Neural progenitor cell (in vitro differentiated cells): ENCODE measurements at regions not wholly inside any gene's neighbourhood (a gene's known extent, or its start where the extent isn't known, plus 50 kb on each side); places are given as distances from the start of the nearest gene placed in this dataset.

Experiments
- EZH2 ChIP-seq: fragments of 200-600 bp; sonication (generic); IDR thresholded peaks from 2 replicates; pipeline ENCODE4 v1.6.1; 2017; ENCODE audit warnings: antibody characterized with exemption, mild to moderate bottlenecking, moderate library complexity
- EZH2phosphoT487 ChIP-seq: fragments of 200-600 bp; sonication (generic); IDR thresholded peaks from 2 replicates; pipeline ENCODE4 v1.6.1; 2017; ENCODE audit warnings: antibody characterized with exemption
- TF ChIP-seq, protein P1 (sequence below): fragments of 200-600 bp; sonication (generic); IDR thresholded peaks from 2 replicates; pipeline ENCODE4 v1.5.1; 2017; ENCODE audit warnings: antibody characterized with exemption, mild to moderate bottlenecking

DNA sequence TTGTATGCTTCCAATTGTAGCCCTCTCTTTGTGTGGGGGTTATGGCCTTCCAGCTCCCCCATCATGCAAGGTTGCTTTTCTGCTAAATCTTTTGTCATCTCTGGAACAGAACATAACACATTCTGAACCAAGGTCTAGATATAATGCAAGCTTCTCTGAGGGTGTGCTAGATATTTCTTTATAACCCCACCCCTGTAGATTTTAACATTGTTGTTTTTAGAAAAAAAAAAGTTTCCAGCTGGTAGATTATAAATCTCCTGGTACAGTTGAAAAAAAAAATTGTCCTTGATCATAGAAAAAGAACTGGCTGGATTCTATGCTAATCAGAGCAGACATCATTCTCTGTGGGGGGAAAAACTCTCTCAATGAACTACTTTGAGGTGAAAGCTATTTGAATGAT, 363.3 kb downstream of the METTL15 start:
- TF ChIP-seq, protein P1, sequence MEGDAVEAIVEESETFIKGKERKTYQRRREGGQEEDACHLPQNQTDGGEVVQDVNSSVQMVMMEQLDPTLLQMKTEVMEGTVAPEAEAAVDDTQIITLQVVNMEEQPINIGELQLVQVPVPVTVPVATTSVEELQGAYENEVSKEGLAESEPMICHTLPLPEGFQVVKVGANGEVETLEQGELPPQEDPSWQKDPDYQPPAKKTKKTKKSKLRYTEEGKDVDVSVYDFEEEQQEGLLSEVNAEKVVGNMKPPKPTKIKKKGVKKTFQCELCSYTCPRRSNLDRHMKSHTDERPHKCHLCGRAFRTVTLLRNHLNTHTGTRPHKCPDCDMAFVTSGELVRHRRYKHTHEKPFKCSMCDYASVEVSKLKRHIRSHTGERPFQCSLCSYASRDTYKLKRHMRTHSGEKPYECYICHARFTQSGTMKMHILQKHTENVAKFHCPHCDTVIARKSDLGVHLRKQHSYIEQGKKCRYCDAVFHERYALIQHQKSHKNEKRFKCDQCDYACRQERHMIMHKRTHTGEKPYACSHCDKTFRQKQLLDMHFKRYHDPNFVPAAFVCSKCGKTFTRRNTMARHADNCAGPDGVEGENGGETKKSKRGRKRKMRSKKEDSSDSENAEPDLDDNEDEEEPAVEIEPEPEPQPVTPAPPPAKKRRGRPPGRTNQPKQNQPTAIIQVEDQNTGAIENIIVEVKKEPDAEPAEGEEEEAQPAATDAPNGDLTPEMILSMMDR, result no peak
- TF ChIP-seq EZH2 (no peak), EZH2phosphoT487 (no peak)
